ENCODE measurements at regions not wholly inside any gene's neighbourhood (a gene's known extent, or its start where the extent isn't known, plus 50 kb on each side); places are given as distances from the start of the nearest gene placed in this dataset.

DNA sequence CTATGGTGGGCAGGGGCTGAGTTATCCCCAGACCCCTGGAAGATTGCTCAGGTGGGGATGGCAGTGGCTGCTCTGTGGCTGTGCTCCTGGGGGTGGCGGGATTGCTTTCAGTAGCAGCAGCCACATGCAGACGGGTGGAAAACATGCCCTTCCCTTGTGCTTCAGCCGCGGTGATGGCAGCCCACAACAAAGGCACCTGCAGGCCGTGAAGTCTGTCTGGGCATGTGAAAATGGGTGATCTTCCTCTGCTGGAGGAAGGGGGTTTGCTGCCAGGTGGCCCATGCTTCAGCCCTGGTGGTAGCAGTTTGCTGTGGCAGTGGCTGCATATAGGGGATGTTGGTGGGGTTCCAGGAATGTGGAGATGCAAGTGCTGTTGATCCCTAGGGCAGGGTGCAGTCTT, 326.2 kb upstream of the RGS6 start:
- TF ChIP-seq CTCF (IDR thresholded peaks at IDR 0.05; ENCODE audit: insufficient read depth, low read depth, low read length) = no peak
- no peak for TF ChIP-seq EZH2 (IDR thresholded peaks at IDR 0.05; ENCODE audit: insufficient read depth, low read length)
